HEK293 (cell line): ENCODE measurements at regions not wholly inside any gene's neighbourhood (a gene's known extent, or its start where the extent isn't known, plus 50 kb on each side); places are given as distances from the start of the nearest gene placed in this dataset.

Experiments used
- CTCF ChIA-PET: fragments of 350-600 bp; formaldehyde crosslinking; extraction: SDS; loops from one replicate; lab custom pipeline; 2021; ENCODE audit warnings: antibody characterized with exemption; lab: Yijun Ruan, JAX
- POLR2A ChIA-PET: fragments of 300-600 bp; formaldehyde crosslinking; extraction: SDS; loops from one replicate; lab custom pipeline; 2020; ENCODE audit warnings: antibody characterized with exemption, inconsistent platforms; lab: Yijun Ruan, JAX
- H3K27ac ChIP-seq: fragments of 200-500 bp; sonication (Bioruptor generic); 2 replicates; pipeline ENCODE4 v1.5.1; 2014; ENCODE audit warnings: low read depth, low read length, control low read depth, inconsistent platforms; ENCODE audit errors: extremely low read depth
- H3K36me3 ChIP-seq, 2 experiments: fragments of 200-500 bp in 1 of 2; sonication (Bioruptor generic) in 1 of 2; 1 replicate in 1 of 2; 2 replicates in 1 of 2; pipeline ENCODE4 v1.5.1; 2014 to 2017; ENCODE audit warnings: inconsistent platforms in 2 of 2, low read length in 2 of 2; ENCODE audit not compliant: control insufficient read depth in 2 of 2, insufficient read depth in 1 of 2
- H3K4me1 ChIP-seq: fragments of 200-500 bp; sonication (Bioruptor generic); 2 replicates; pipeline ENCODE4 v1.5.1; 2014; ENCODE audit warnings: mild to moderate bottlenecking, low read length, inconsistent platforms; ENCODE audit not compliant: control insufficient read depth, insufficient read depth
- H3K4me3 ChIP-seq: 2 replicates; pipeline ENCODE4 v1.5.1; 2011; ENCODE audit warnings: low read depth, mild to moderate bottlenecking, control low read depth, low read length, moderate library complexity
- H3K9me3 ChIP-seq: fragments of 200-500 bp; sonication (Bioruptor generic); 2 replicates; pipeline ENCODE4 v1.5.1; 2014; ENCODE audit warnings: low read depth, low read length, inconsistent platforms; ENCODE audit not compliant: control insufficient read depth, insufficient read depth
- AEBP2 ChIP-seq: fragments of 450-650 bp; formaldehyde crosslinking; IDR thresholded peaks from 2 replicates; pipeline ENCODE4 v1.5.1; 2016; ENCODE audit warnings: missing biosample characterization, missing genetic modification characterization, borderline replicate concordance
- ATF2 ChIP-seq: fragments of 450-650 bp; formaldehyde crosslinking; IDR thresholded peaks from 2 replicates; pipeline ENCODE4 v1.5.1; 2016; ENCODE audit warnings: missing biosample characterization, missing genetic modification characterization, low read depth
- BCL11A ChIP-seq: fragments of 450-650 bp; formaldehyde crosslinking; IDR thresholded peaks from 2 replicates; pipeline ENCODE4 v1.5.1; 2016; ENCODE audit warnings: low read depth, missing biosample characterization, missing genetic modification characterization
- HOXA7 ChIP-seq: sonication (generic); formaldehyde crosslinking; IDR thresholded peaks from 2 replicates; pipeline ENCODE4 v1.8.1; 2022; ENCODE audit warnings: missing genetic modification reagents, borderline replicate concordance
- PBX3 ChIP-seq: sonication (generic); formaldehyde crosslinking; IDR thresholded peaks from 2 replicates; pipeline ENCODE4 v1.8.1; 2022; ENCODE audit warnings: mild to moderate bottlenecking, moderate library complexity, missing genetic modification reagents
- SP3 ChIP-seq: fragments of 450-650 bp; formaldehyde crosslinking; IDR thresholded peaks from 2 replicates; pipeline ENCODE4 v1.5.1; 2016; ENCODE audit warnings: missing biosample characterization, missing genetic modification characterization
- SP7 ChIP-seq: fragments of 450-650 bp; formaldehyde crosslinking; IDR thresholded peaks from 2 replicates; pipeline ENCODE4 v1.5.1; 2016; ENCODE audit warnings: missing biosample characterization, missing genetic modification characterization
- ZBTB21 ChIP-seq: fragments of 450-650 bp; formaldehyde crosslinking; IDR thresholded peaks from 2 replicates; pipeline ENCODE4 v1.5.1; 2017; ENCODE audit warnings: missing biosample characterization, missing genetic modification characterization
- ZBTB48 ChIP-seq: fragments of 450-650 bp; formaldehyde crosslinking; IDR thresholded peaks from 2 replicates; pipeline ENCODE4 v1.5.1; 2016; ENCODE audit warnings: missing biosample characterization, missing genetic modification characterization
- ZBTB7A ChIP-seq: fragments of 450-650 bp; formaldehyde crosslinking; IDR thresholded peaks from 2 replicates; pipeline ENCODE4 v1.5.1; 2016; ENCODE audit warnings: low read depth, missing biosample characterization, missing genetic modification characterization
- ZNF2 ChIP-seq: fragments of 450-650 bp; formaldehyde crosslinking; IDR thresholded peaks from 2 replicates; pipeline ENCODE4 v1.5.1; 2016; ENCODE audit warnings: missing biosample characterization, missing genetic modification characterization
- ZNF324 ChIP-seq: fragments of 450-650 bp; formaldehyde crosslinking; IDR thresholded peaks from 2 replicates; pipeline ENCODE4 v1.5.1; 2016; ENCODE audit warnings: missing biosample characterization, missing genetic modification characterization
- ZNF362 ChIP-seq: fragments of 450-650 bp; formaldehyde crosslinking; IDR thresholded peaks from 2 replicates; pipeline ENCODE4 v1.5.1; 2016; ENCODE audit warnings: missing biosample characterization, missing genetic modification characterization
- ZNF394 ChIP-seq: fragments of 450-650 bp; formaldehyde crosslinking; IDR thresholded peaks from 2 replicates; pipeline ENCODE4 v1.5.1; 2016; ENCODE audit warnings: missing biosample characterization, missing genetic modification characterization, mild to moderate bottlenecking, moderate library complexity, borderline replicate concordance
- ZNF416 ChIP-seq: fragments of 450-650 bp; formaldehyde crosslinking; IDR thresholded peaks from 2 replicates; pipeline ENCODE4 v1.5.1; 2016; ENCODE audit warnings: missing biosample characterization, missing genetic modification characterization
- ZNF530 ChIP-seq: fragments of 450-650 bp; formaldehyde crosslinking; IDR thresholded peaks from 2 replicates; pipeline ENCODE4 v1.5.1; 2016; ENCODE audit warnings: low read depth, missing biosample characterization, missing genetic modification characterization
- ZNF571 ChIP-seq: fragments of 450-650 bp; formaldehyde crosslinking; IDR thresholded peaks from 2 replicates; pipeline ENCODE4 v1.5.0; 2017; ENCODE audit warnings: missing biosample characterization, missing genetic modification characterization
- ZNF585B ChIP-seq: fragments of 450-650 bp; formaldehyde crosslinking; IDR thresholded peaks from 2 replicates; pipeline ENCODE4 v1.5.1; 2016; ENCODE audit warnings: missing biosample characterization, missing genetic modification characterization
- ZNF677 ChIP-seq: fragments of 450-650 bp; IDR thresholded peaks from 2 replicates; pipeline ENCODE4 v1.5.0; 2018; ENCODE audit warnings: missing biosample characterization, mild to moderate bottlenecking, missing genetic modification characterization, moderate library complexity
- ZNF701 ChIP-seq: fragments of 450-650 bp; formaldehyde crosslinking; IDR thresholded peaks from 2 replicates; pipeline ENCODE4 v1.5.1; 2016; ENCODE audit warnings: missing biosample characterization, missing genetic modification characterization
- ZNF768 ChIP-seq: fragments of 450-650 bp; formaldehyde crosslinking; IDR thresholded peaks from 2 replicates; pipeline ENCODE4 v1.5.1; 2018; ENCODE audit warnings: missing biosample characterization, mild to moderate bottlenecking, missing genetic modification characterization
- ZNF776 ChIP-seq: fragments of 450-650 bp; formaldehyde crosslinking; IDR thresholded peaks from 2 replicates; pipeline ENCODE4 v1.5.0; 2017; ENCODE audit warnings: missing biosample characterization, missing genetic modification characterization, borderline replicate concordance
- ZNF791 ChIP-seq: fragments of 450-650 bp; formaldehyde crosslinking; IDR thresholded peaks from 2 replicates; pipeline ENCODE4 v1.5.1; 2016; ENCODE audit warnings: missing biosample characterization, missing genetic modification characterization
- ZSCAN5A ChIP-seq: fragments of 450-650 bp; formaldehyde crosslinking; IDR thresholded peaks from 2 replicates; pipeline ENCODE4 v1.5.1; 2016; ENCODE audit warnings: missing biosample characterization, missing genetic modification characterization
- TF ChIP-seq, protein P1 (sequence below): fragments of 450-650 bp; formaldehyde crosslinking; IDR thresholded peaks from 2 replicates; pipeline ENCODE4 v1.5.1; 2016; ENCODE audit warnings: missing biosample characterization, missing genetic modification characterization
- TF ChIP-seq, protein P2 (sequence below): fragments of 450-650 bp; formaldehyde crosslinking; IDR thresholded peaks from 2 replicates; pipeline ENCODE4; 2016; ENCODE audit warnings: missing biosample characterization, missing genetic modification characterization
- TF ChIP-seq, protein P3 (sequence below): fragments of 450-650 bp; formaldehyde crosslinking; IDR thresholded peaks from 2 replicates; pipeline ENCODE4 v1.5.1; 2016; ENCODE audit warnings: missing biosample characterization, missing genetic modification characterization

- TF ChIP-seq ZNF394 (tag by site-specific recombination): no peak
- no peak for TF ChIP-seq ZBTB21 (tag by site-specific recombination)
- no peak for TF ChIP-seq ZNF776 (tag by site-specific recombination)
- TF ChIP-seq SP7: no peak
- no peak for TF ChIP-seq ZNF362 (tag by site-specific recombination)
- TF ChIP-seq ZNF768 (tag by site-specific recombination): no peak
- no peak for TF ChIP-seq ZNF701
- no peak for TF ChIP-seq ZNF324
- TF ChIP-seq BCL11A (tag by site-specific recombination): no peak
- TF ChIP-seq ZNF530 (tag by site-specific recombination): no peak
Measured at GRCh38 chr1:58035523-58035922, 511.0 kb downstream of the OMA1 start (continued).

DNA sequence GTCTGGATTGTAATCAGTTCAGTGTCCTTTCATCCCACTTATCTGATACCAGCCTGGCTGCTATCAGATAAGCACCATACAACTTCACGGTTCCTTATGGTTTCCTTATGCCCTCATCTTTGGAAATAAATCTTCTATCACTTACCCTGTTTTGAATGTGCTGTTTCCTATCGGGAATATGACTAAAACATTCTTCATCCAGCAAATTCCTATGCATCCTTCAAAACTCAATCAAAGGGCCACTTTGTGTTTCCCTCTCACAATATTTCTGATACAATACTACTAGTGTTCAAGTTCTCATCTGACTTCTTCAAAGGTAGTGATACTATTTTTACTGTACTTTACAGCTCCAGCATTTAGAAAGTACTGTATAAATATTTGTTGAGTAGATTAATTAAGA is 513.2 kb downstream of the OMA1 start:
- Histone ChIP-seq H3K36me3 (no peaks in the 10 kb centered on the region), H3K9me3 (no peaks in the 10 kb centered on the region), H3K27ac (no peak overlapping the region), H3K4me1 (no peaks in the 10 kb centered on the region), H3K4me3 (no peak overlapping the region)
- ChIA-PET CTCF (interaction anchor here (0.6 to 1.2 kb wide), 2 partner anchors 12 to 181 kb away, joined by 3 to 4 read pairs; no protein-coding TSS in a partner anchor), POLR2A (no interaction called here)
- no peak for TF ChIP-seq ZBTB7A
- TF ChIP-seq HOXA7 (CRISPR knock-in tag): no peak
- no peak for TF ChIP-seq ZBTB48 (tag by site-specific recombination)
- TF ChIP-seq ZNF571 (tag by site-specific recombination): no peak
- TF ChIP-seq ZNF677 (tag by site-specific recombination): no peak
- TF ChIP-seq, protein P1, sequence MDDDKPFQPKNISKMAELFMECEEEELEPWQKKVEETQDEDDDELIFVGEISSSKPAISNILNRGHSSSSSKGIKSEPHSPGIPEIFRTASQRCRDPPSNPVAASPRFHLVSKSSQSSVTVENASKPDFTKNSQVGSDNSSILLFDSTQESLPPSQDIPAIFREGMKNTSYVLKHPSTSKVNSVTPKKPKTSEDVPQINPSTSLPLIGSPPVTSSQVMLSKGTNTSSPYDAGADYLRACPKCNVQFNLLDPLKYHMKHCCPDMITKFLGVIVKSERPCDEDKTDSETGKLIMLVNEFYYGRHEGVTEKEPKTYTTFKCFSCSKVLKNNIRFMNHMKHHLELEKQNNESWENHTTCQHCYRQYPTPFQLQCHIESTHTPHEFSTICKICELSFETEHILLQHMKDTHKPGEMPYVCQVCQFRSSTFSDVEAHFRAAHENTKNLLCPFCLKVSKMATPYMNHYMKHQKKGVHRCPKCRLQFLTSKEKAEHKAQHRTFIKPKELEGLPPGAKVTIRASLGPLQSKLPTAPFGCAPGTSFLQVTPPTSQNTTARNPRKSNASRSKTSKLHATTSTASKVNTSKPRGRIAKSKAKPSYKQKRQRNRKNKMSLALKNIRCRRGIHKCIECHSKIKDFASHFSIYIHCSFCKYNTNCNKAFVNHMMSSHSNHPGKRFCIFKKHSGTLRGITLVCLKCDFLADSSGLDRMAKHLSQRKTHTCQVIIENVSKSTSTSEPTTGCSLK: no peak
- no peak for TF ChIP-seq ZNF416
- TF ChIP-seq ZNF585B (tag by site-specific recombination): no peak
- TF ChIP-seq, protein P2, sequence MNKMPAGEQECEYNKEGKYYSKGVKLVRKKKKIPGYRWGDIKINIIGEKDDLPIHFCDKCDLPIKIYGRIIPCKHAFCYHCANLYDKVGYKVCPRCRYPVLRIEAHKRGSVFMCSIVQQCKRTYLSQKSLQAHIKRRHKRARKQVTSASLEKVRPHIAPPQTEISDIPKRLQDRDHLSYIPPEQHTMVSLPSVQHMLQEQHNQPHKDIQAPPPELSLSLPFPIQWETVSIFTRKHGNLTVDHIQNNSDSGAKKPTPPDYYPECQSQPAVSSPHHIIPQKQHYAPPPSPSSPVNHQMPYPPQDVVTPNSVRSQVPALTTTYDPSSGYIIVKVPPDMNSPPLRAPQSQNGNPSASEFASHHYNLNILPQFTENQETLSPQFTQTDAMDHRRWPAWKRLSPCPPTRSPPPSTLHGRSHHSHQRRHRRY (tag by site-specific recombination): no peak
- no peak for TF ChIP-seq AEBP2 (tag by site-specific recombination)
- no peak for TF ChIP-seq ATF2 (tag by site-specific recombination)
- TF ChIP-seq ZNF2 (tag by site-specific recombination): no peak
- TF ChIP-seq PBX3 (CRISPR knock-in tag): no peak
- TF ChIP-seq ZSCAN5A: no peak
- TF ChIP-seq, protein P3, sequence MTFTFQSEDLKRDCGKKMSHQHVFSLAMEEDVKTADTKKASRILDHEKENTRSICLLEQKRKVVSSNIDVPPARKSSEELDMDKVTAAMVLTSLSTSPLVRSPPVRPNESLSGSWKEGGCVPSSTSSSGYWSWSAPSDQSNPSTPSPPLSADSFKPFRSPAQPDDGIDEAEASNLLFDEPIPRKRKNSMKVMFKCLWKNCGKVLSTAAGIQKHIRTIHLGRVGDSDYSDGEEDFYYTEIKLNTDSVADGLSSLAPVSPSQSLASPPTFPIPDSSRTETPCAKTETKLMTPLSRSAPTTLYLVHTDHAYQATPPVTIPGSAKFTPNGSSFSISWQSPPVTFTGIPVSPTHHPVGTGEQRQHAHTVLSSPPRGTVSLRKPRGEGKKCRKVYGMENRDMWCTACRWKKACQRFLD (tag by site-specific recombination): no peak
- no peak for TF ChIP-seq SP3
- TF ChIP-seq ZNF791 (tag by site-specific recombination): no peak
